ENCODE measurements at regions not wholly inside any gene's neighbourhood (a gene's known extent, or its start where the extent isn't known, plus 50 kb on each side); places are given as distances from the start of the nearest gene placed in this dataset.

DNA sequence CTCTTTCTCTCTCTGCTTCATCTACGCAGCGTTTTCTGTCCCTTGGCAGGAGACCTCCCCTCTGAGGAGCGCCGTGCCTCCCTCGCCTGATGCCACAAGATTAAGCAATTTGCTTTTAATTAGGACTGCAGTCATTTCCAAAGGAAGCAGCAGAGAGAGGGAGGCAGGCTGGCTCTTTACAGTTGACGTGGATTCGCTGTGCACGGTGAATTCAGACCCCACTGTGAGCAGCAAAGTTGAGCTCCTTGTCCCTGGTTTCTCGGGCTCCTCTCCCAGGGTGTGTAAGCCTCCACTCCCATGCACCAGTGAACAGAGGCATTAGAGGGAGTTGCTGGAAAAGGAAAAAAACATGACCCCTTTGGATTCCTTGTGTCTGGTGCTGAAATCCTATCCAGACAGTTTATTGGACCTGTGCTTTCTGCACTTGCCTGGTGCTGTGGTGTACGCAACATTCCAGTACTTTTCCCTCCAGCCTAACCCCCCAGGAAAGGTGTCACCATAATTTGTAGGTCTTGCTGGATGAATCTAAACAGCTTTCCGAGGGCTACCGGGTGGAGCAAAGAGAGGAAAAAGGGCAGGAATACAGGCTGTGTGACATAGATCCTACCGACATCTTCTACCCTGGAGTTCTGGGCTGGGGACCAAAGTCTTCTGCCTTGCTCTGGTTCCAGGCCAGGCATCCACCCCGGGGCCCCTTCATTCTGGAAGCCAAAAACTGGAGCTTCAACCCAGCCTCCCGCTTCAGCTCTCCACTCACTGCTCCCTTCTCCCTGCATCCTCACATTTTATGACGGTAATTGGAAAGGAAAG lies 171.0 kb downstream of the MAF start:
- Histone ChIP-seq H3K9me3 (ENCODE audit: low read length) (no peaks in the 10 kb centered on the region), H3F3A (ENCODE audit: insufficient read depth, low read length) (no peaks in the 10 kb centered on the region), H3K4me3 (ENCODE audit: low read depth, low read length, poor library complexity, severe bottlenecking) (no peak overlapping the region), H3K27me3 (ENCODE audit: insufficient read depth, low read length) (no peaks in the 10 kb centered on the region), H3K36me3 (ENCODE audit: insufficient read depth, low read length) (no peaks in the 10 kb centered on the region), H3K9ac (ENCODE audit: low read length) (no peak overlapping the region), H2AFZ (ENCODE audit: low read length) (no peak overlapping the region), H3K9me2 (ENCODE audit: low read depth, low read length) (no peaks in the 10 kb centered on the region), H3K79me2 (ENCODE audit: insufficient read depth, low read length) (no peaks in the 10 kb centered on the region), H3K27ac (ENCODE audit: low read depth, low read length, poor library complexity, severe bottlenecking) (no peak overlapping the region), H4K20me1 (ENCODE audit: insufficient read depth, low read length) (no peaks in the 10 kb centered on the region), H3K4me2 (ENCODE audit: low read length) (no peak overlapping the region), H3K4me1 (ENCODE audit: insufficient read depth, low read length, severe bottlenecking) (no peaks in the 10 kb centered on the region)
- TF ChIP-seq EZH2 (IDR thresholded peaks at IDR 0.05; ENCODE audit: borderline replicate concordance, low read length), result no peak
- TF ChIP-seq, protein P1, sequence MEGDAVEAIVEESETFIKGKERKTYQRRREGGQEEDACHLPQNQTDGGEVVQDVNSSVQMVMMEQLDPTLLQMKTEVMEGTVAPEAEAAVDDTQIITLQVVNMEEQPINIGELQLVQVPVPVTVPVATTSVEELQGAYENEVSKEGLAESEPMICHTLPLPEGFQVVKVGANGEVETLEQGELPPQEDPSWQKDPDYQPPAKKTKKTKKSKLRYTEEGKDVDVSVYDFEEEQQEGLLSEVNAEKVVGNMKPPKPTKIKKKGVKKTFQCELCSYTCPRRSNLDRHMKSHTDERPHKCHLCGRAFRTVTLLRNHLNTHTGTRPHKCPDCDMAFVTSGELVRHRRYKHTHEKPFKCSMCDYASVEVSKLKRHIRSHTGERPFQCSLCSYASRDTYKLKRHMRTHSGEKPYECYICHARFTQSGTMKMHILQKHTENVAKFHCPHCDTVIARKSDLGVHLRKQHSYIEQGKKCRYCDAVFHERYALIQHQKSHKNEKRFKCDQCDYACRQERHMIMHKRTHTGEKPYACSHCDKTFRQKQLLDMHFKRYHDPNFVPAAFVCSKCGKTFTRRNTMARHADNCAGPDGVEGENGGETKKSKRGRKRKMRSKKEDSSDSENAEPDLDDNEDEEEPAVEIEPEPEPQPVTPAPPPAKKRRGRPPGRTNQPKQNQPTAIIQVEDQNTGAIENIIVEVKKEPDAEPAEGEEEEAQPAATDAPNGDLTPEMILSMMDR (IDR thresholded peaks at IDR 0.05; ENCODE audit: low read length), result no peak

DNA sequence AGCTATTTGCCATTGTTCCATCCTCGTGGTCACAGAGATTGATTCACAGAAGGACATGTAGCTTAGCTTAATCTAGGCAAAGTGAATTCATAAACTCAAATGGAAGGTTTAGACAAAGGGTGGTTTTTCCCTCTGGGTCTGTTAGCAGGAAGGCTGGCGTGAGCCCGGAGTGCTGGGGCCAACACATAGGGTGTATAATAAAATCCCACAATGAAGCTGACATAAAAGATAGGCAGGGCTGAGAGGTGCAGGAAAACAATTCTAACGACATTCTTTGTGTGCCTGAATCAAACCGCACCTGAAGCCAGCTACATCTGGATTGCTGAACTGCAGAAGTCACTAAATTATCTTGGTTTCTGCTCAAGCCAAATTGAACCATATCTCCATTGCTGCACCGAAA lies 173.9 kb downstream of the MAF start:
- Histone ChIP-seq H3K79me2 (ENCODE audit: insufficient read depth, low read length) (no peaks in the 10 kb centered on the region), H3K4me1 (ENCODE audit: insufficient read depth, low read length, severe bottlenecking) (no peaks in the 10 kb centered on the region), H3K27ac (ENCODE audit: low read depth, low read length, poor library complexity, severe bottlenecking) (no peak overlapping the region), H4K20me1 (ENCODE audit: insufficient read depth, low read length) (no peaks in the 10 kb centered on the region), H3K9me2 (ENCODE audit: low read depth, low read length) (no peaks in the 10 kb centered on the region), H3K4me2 (ENCODE audit: low read length) (no peak overlapping the region), H3K36me3 (ENCODE audit: insufficient read depth, low read length) (no peaks in the 10 kb centered on the region), H3K9ac (ENCODE audit: low read length) (no peak overlapping the region), H3F3A (ENCODE audit: insufficient read depth, low read length) (no peaks in the 10 kb centered on the region), H3K9me3 (ENCODE audit: low read length) (no peaks in the 10 kb centered on the region), H3K27me3 (ENCODE audit: insufficient read depth, low read length) (no peaks in the 10 kb centered on the region), H2AFZ (ENCODE audit: low read length) (no peak overlapping the region), H3K4me3 (ENCODE audit: low read depth, low read length, poor library complexity, severe bottlenecking) (no peak overlapping the region)
- no peak for TF ChIP-seq EZH2 (IDR thresholded peaks at IDR 0.05; ENCODE audit: borderline replicate concordance, low read length)
- TF ChIP-seq, protein P1 (IDR thresholded peaks at IDR 0.05; ENCODE audit: low read length), result no peak

DNA sequence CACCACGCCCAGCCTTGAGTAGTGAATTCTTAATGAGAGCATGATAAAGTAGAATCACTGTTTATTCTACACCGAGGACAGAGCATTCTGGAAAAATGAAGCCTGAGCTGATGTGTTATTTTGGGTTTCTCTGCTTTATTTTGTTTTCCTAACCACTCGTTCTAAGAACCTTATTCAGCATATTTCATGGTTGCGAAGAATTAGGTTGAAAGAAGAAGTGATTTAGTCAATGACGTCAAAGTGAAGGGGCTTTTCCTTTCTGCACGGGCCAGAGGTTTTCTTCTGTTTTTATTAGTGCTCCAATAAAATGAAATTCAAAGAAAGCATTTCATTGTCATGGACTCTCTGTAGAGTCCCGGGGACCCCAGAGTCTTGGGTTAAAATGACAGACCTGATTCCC lies 178.5 kb downstream of the MAF start:
- TF ChIP-seq, protein P1 (IDR thresholded peaks at IDR 0.05; ENCODE audit: low read length), result no peak
- no peak for TF ChIP-seq EZH2 (IDR thresholded peaks at IDR 0.05; ENCODE audit: borderline replicate concordance, low read length)
- no peaks in the 10 kb centered on the region for H3K36me3 ChIP-seq (ENCODE audit: insufficient read depth, low read length)
- no peaks in the 10 kb centered on the region for H3K27me3 ChIP-seq (ENCODE audit: insufficient read depth, low read length)
- H3K79me2 ChIP-seq (ENCODE audit: insufficient read depth, low read length), result no peaks in the 10 kb centered on the region
- H3K4me2 ChIP-seq (ENCODE audit: low read length), result no peak overlapping the region
- H3K4me1 ChIP-seq (ENCODE audit: insufficient read depth, low read length, severe bottlenecking), result no peaks in the 10 kb centered on the region
- no peaks in the 10 kb centered on the region for H3F3A ChIP-seq (ENCODE audit: insufficient read depth, low read length)
- no peaks in the 10 kb centered on the region for H3K9me2 ChIP-seq (ENCODE audit: low read depth, low read length)
- H3K4me3 ChIP-seq (ENCODE audit: low read depth, low read length, poor library complexity, severe bottlenecking), result no peak overlapping the region
- no peaks in the 10 kb centered on the region for H3K9me3 ChIP-seq (ENCODE audit: low read length)
- H2AFZ ChIP-seq (ENCODE audit: low read length), result no peak overlapping the region
- H3K27ac ChIP-seq (ENCODE audit: low read depth, low read length, poor library complexity, severe bottlenecking), result no peak overlapping the region
- H4K20me1 ChIP-seq (ENCODE audit: insufficient read depth, low read length), result no peaks in the 10 kb centered on the region
- H3K9ac ChIP-seq (ENCODE audit: low read length), result no peak overlapping the region
